ACHN (cell line): ENCODE measurements at regions not wholly inside any gene's neighbourhood (a gene's known extent, or its start where the extent isn't known, plus 50 kb on each side); places are given as distances from the start of the nearest gene placed in this dataset.

Experiments used
- DNase-seq: peaks from one replicate; pipeline ENCODE4 v3.0.0-alpha.2; 2015
- in situ Hi-C: cut with HindIII; loops from 2 replicates; pipeline ENCODE4 v1.10.0; 2017; ENCODE audit warnings: low sequenced_read_pairs, low pct_ligation_motif_present, low pct_unique_long_range_greater_than_20kb

DNA sequence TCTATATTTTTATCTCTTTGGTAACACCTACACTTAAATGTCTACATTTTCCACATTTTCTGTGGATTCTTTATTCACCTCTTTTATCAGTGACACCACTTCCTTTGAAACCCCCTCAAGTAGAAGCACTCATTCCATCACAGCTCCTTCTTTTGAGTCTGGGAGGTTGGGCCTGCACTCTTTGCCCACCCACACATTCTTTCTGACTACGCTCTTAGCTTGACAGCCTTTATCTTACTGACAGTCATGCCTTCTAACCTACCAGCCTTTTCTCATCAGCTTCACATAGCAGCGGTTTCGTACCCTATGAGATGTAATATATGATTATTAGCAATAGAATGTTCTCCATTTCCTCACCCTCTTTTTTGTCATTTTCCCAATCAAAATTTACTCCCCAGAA lies 151.9 kb downstream of the TNFSF18 start:
- in situ Hi-C loops = no loop called here
- DNase-seq = no peak

GRCh38 chr1:172900376-172900997 lies 150.3 kb downstream of the TNFSF18 start:
- DNase-seq = no peak
- in situ Hi-C loops = no loop called here

DNA sequence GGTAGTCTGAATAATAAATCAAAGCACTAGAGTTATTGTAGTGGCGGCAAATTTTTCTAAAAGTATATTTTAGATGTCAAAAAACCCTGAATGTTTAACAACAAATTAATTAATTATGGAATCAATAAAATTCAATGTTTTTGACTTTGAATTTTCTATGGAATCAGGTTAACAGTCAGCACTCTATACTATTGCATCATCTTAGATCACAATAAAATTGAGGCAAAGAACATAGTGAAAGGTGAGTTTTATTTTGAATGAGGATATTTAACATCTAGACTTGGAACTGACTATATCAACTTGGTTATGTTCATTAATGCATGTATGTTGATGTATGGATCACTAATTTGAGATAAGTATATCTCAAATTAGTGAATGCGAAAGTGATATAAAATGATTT lies 148.5 kb downstream of the TNFSF18 start:
- in situ Hi-C loops = no loop called here

GRCh38 chr1:172902861-172903381 lies 147.8 kb downstream of the TNFSF18 start:
- no peak for DNase-seq
- in situ Hi-C loops = no loop called here

More for the DNA sequence above, 148.5 kb downstream of the TNFSF18 start:
- DNase-seq = no peak

GRCh38 chr1:172903581-172904220 lies 147.0 kb downstream of the TNFSF18 start:
- in situ Hi-C loops = no loop called here
- DNase-seq = no peak

- in situ Hi-C loops = no loop called here
- peak; percentile 55 for DNase-seq
Measured at GRCh38 chr1:172905452-172905851, 145.3 kb downstream of the TNFSF18 start.

DNA sequence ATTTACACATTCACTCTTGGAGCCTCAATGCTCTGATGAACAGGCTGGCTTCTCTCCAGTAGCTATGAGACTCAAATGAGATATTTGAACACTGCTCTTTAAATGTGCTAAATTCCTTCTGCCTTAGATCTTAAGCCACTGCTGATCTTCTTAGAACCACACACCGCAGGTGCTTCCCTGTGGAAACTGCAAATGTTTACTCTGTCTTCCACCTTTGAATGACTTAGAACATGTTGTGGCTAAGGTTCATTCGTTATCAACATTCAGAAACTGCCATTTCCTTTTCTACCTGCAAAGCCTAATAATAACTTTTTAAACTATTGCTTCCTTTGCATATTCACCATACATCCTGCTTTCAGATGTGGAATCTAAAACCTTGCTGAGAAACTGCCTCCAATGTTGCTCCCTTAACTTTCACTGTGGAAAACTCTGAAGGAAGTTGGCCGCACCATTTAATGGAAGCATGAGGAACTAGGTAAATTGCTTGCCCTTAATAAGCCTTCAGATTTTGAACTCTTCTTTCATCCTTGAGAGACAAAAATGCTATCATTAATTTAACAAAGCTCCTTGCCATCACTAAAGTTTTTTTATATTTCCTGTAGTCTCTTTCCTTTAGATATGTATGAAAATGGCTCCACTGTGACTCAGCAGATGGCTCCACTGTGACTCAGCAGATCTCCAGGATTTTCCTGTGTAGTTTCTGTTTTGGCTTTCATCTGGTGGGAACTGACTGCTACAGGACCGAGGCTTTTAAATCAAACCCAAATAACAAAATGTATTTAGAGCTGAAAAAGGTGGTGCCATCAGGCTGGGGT lies 143.8 kb downstream of the TNFSF18 start:
- in situ Hi-C loops = no loop called here
- peak; percentile 99 for DNase-seq

DNA sequence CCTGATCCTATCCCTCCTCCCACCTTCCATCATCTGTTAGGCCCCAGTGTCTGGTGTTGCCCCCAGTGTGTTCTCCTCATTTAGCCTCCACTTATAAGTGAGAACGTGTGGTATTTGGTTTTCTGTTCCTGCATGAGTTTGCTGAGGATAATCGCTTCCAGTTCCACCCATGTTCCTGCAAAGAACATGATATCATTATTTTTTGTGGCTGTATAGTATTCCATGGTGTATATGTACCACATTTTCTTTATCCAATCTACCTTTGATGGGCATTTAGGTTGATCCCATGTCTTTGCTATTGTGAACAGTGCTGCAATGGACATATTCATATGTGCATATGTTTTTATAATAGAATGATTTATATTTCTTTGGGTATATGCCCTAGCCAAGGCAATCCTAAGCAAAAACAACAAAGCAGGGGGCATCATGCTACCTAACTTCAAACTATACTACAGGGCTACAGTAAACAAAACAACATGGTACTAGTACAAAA lies 142.9 kb downstream of the TNFSF18 start:
- in situ Hi-C loops = no loop called here
- no peak for DNase-seq

- DNase-seq = peak; percentile 75
- in situ Hi-C loops = no loop called here
Measured at GRCh38 chr1:172909606-172910326, 141.0 kb downstream of the TNFSF18 start.

DNA sequence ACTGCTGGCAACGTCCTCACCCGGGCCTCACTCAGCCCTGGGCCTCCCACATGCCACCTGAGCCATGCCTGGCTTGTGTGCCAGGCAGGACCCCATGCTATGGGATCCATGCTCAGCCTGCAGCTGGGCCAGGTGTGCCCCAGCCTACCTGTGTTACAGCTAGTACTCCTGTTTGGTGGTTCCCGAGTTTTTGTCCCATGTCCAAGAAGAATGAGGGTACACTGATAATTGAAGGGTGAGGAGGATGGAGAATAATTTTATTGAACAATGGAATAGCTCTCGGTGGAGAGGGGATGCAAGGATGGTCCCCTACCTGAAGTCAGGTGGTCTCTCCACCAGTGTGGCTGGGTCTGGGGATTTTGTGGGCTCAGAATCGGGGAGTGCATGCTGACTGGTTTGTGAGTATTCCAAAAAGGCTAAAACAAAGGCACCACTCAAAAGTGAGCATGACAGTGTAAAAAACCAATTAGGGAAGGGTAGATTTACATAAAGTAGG lies 137.9 kb downstream of the TNFSF18 start:
- no peak for DNase-seq
- in situ Hi-C loops = no loop called here

GRCh38 chr1:172914501-172915144 lies 136.1 kb downstream of the TNFSF18 start:
- in situ Hi-C loops = no loop called here
- DNase-seq = no peak

DNA sequence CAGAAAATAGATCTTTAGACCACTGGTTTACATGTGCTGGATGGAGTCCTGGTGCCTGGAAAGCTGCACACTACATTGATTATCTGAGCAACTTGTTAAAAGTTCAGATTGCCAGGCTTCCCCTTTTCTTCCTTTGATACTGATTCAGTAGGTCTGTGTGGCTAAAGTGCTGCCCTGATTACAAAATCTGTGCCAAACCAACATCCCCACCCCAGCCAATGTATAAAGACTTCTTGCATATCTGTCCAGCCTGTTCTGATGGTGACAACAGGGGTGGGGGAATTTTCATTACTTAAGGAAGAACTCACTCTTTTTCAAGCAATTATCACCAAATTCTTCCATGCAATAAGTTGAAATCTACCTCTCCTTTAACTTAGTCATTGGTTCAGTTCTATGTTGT lies 135.5 kb downstream of the TNFSF18 start:
- in situ Hi-C loops = no loop called here
- no peak for DNase-seq

- in situ Hi-C loops = no loop called here
- DNase-seq = no peak
Measured at GRCh38 chr1:172916116-172916515, 134.6 kb downstream of the TNFSF18 start.

DNA sequence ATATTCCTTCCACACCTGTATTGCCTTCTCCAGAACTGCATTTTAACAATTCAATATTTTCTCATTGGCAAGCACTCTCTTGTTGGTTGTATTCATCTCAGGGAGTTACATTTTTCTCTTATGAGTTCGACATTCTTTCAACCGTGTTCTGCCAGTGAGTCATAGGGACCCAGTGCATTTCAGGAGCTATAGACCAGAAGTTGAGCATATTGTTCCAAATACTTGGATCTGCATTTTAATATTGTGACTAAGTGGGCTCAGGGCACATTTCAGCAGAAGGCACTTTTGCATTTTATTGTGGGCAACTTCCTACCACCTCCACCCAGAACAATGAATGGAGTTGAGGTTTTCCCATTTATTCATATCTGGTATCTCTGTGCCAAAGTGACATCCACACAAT lies 132.8 kb downstream of the TNFSF18 start:
- peak; percentile 97 for DNase-seq
- in situ Hi-C loops = no loop called here

GRCh38 chr1:172918478-172918877 lies 132.3 kb downstream of the TNFSF18 start:
- in situ Hi-C loops = no loop called here
- no peak for DNase-seq

- in situ Hi-C loops = no loop called here
- no peak for DNase-seq
Measured at GRCh38 chr1:172926070-172926469, 124.7 kb downstream of the TNFSF18 start.

DNA sequence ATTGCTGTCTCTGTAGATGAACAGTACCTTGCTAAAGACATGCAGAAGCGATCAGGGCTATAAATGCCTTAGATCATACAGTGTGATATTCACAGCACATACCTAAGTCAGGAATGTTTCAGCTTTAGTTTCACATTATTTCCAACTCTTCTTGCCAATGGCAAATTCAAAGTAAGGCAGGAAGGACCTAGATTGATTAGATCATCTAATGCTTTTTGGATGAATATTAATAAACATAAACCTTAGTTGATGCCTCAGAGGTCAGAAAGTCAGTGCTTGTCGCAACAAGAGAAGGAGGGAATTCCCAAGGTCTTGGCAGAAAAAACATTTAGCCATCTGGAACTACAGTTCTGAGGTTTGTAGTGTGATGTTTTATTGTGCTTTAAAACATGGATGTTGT lies 122.3 kb downstream of the TNFSF18 start:
- no peak for DNase-seq
- in situ Hi-C loops = no loop called here

- no peak for DNase-seq
- in situ Hi-C loops = no loop called here
Measured at GRCh38 chr1:172929006-172929405, 121.7 kb downstream of the TNFSF18 start.
